ENCODE measurements at regions not wholly inside any gene's neighbourhood (a gene's known extent, or its start where the extent isn't known, plus 50 kb on each side); places are given as distances from the start of the nearest gene placed in this dataset.

DNA sequence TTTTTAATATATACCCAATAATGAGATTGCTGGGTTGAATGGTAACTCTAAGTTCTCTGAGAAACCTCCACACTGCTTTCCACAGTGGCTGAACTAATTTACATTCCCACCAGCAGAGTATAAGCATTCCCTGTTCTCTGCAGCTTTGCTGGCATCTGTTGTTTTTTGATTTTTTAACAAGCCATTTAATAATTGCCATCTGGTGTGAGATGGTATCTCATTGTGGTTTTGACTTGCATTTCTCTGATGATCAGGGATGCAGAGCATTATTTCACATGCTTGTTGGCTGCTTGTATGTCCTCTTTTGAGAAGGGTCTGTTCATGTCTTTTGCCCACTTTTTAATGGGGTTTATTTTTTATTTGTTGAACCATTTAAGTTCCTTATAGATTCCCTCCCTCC lies 75.0 kb upstream of the EPHB3 start:
- no peak for DNase-seq

DNA sequence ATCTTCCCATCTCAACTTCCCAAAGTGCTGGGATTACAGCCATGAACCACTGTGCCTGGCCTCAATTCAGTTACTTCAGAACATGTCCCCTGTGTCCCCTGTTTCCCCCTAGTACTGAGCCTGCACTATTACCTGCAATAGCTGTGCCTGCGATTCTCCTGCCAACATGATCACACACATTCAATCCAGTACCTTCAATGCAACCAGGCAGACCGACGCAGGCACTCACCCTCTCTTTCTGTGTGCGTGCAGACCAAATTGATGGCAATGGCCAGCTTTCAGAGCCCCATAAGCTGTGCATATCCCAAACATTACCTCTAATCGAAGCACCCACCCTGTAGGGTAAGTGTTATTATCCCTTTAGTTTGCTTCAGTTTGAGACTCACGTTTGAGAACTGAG lies 73.0 kb upstream of the EPHB3 start:
- Histone ChIP-seq H3K27ac (no peak overlapping the region), H3K36me3 (no peaks in the 10 kb centered on the region), H3K9me3 (ENCODE audit: severe bottlenecking) (no peaks in the 10 kb centered on the region), H3K27me3 (ENCODE audit: insufficient read depth, low read depth, severe bottlenecking) (no peaks in the 10 kb centered on the region), H3K4me3 (ENCODE audit: low read depth, low read length) (no peak overlapping the region)
- no peak for DNase-seq
- TF ChIP-seq, protein P1, sequence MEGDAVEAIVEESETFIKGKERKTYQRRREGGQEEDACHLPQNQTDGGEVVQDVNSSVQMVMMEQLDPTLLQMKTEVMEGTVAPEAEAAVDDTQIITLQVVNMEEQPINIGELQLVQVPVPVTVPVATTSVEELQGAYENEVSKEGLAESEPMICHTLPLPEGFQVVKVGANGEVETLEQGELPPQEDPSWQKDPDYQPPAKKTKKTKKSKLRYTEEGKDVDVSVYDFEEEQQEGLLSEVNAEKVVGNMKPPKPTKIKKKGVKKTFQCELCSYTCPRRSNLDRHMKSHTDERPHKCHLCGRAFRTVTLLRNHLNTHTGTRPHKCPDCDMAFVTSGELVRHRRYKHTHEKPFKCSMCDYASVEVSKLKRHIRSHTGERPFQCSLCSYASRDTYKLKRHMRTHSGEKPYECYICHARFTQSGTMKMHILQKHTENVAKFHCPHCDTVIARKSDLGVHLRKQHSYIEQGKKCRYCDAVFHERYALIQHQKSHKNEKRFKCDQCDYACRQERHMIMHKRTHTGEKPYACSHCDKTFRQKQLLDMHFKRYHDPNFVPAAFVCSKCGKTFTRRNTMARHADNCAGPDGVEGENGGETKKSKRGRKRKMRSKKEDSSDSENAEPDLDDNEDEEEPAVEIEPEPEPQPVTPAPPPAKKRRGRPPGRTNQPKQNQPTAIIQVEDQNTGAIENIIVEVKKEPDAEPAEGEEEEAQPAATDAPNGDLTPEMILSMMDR (IDR thresholded peaks at IDR 0.05; ENCODE audit: low read depth, low read length) = no peak

More for the DNA sequence above, 75.0 kb upstream of the EPHB3 start:
- Histone ChIP-seq H3K4me3 (ENCODE audit: low read depth, low read length) (no peak overlapping the region), H3K36me3 (no peaks in the 10 kb centered on the region), H3K27ac (no peak overlapping the region), H3K27me3 (ENCODE audit: insufficient read depth, low read depth, severe bottlenecking) (no peaks in the 10 kb centered on the region), H3K9me3 (ENCODE audit: severe bottlenecking) (no peaks in the 10 kb centered on the region)
- TF ChIP-seq, protein P1 (IDR thresholded peaks at IDR 0.05; ENCODE audit: low read depth, low read length) = no peak

DNA sequence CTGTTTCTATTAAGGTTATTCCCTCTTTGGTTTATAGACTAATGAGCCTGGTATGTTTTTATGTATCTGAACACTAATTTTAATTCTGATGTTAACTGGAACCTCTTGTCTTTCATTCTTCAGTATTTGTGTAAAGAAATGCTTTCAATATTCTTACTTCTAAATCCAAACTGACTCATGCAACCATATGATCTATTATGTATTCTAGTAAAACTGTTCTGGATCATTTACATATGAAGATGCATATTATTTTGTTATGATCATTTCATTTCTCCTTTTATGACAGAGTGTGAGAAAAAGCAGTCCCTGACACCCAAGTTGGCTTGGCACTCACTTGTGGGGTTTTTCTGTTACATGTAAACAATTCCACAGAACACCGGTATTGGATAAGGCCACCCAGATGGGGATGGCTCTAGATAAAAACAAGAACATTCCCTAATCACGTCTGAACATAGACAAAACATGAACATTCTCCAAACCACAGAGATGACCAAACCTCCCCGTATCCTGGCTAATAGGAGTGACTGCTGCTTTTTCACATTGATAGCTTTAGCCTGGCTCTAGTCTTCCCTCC lies 72.2 kb upstream of the EPHB3 start:
- H3K36me3 ChIP-seq = no peaks in the 10 kb centered on the region
- no peaks in the 10 kb centered on the region for H3K9me3 ChIP-seq (ENCODE audit: severe bottlenecking)
- TF ChIP-seq, protein P1 (IDR thresholded peaks at IDR 0.05; ENCODE audit: low read depth, low read length) = no peak
- no peak overlapping the region for H3K27ac ChIP-seq
- no peaks in the 10 kb centered on the region for H3K27me3 ChIP-seq (ENCODE audit: insufficient read depth, low read depth, severe bottlenecking)
- DNase-seq = no peak
- no peak overlapping the region for H3K4me3 ChIP-seq (ENCODE audit: low read depth, low read length)

DNA sequence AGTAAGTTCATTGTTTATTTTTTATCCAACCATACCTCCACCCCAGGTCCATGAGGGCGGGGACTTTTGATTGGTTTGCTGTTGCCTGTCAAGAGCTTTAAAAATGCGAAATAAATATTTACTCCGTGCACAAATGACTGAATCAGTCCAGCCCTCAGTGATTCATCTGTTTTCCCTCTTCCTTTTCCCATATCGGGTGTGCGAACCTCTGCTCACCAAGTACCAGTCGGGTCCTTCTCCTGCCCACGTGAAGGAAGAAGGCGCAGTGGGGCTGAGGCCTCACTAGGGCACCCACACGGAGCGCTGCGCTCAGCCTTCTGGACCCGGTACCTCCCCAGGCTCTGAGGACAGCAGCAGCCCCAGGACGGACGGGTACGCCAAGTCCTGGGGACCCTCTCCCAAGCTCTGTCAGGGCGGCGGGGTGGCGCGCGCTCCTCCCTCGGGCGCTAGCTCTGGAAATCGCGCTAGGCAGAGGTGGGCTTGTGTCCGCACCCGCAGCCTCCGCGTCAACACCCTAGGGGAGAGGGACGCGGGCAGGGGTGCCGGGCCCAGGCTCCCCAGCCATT lies 70.5 kb upstream of the EPHB3 start:
- H3K27me3 ChIP-seq (ENCODE audit: insufficient read depth, low read depth, severe bottlenecking) = no peaks in the 10 kb centered on the region
- H3K9me3 ChIP-seq (ENCODE audit: severe bottlenecking) = no peaks in the 10 kb centered on the region
- no peaks in the 10 kb centered on the region for H3K36me3 ChIP-seq
- TF ChIP-seq, protein P1 (IDR thresholded peaks at IDR 0.05; ENCODE audit: low read depth, low read length) = no peak
- no peak overlapping the region for H3K4me3 ChIP-seq (ENCODE audit: low read depth, low read length)
- no peak for DNase-seq
- no peak overlapping the region for H3K27ac ChIP-seq

DNA sequence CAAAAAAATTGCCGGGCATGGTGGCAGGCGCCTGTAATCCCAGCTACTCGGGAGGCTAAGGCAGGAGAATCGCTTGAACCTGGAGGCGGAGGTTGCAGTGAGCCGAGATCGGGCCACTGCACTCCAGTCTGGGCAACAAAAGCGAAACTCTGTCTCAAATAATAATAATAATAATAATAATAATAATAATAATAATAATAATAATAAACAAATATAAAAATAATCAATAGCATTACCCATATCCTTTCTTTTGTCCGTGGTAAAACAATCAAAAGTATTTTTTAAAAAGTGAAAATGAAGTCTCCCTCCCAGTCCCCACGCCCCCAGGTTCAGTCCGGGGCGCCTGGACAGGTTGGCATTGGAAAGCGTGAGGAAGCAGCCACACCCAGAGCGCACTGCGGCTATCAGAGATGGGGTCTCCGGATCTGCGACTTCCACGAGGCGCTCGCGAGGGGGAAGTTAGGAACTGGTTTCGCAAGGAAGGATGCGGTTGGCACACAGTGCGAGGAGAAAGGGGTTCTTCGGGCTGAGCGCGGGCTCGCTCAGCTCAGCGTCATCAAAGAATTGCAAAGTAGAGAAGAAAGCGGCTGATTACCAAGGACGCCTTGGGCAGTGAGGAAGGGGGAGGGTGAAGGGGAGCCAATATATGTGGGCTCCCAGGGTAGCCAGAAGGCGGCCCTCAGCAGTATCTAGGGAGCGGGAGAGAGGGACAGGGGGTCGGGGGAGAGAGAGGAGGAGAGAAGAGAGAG lies 69.5 kb upstream of the EPHB3 start:
- no peaks in the 10 kb centered on the region for H3K27me3 ChIP-seq (ENCODE audit: insufficient read depth, low read depth, severe bottlenecking)
- no peaks in the 10 kb centered on the region for H3K36me3 ChIP-seq
- H3K4me3 ChIP-seq (ENCODE audit: low read depth, low read length) = no peak overlapping the region
- no peak overlapping the region for H3K27ac ChIP-seq
- no peak for DNase-seq
- TF ChIP-seq, protein P1 (IDR thresholded peaks at IDR 0.05; ENCODE audit: low read depth, low read length) = no peak
- H3K9me3 ChIP-seq (ENCODE audit: severe bottlenecking) = no peaks in the 10 kb centered on the region

Measured in WERI-Rb-1 (cell line).